Gastrocnemius medialis (tissue), 4 donors: ENCODE measurements at regions not wholly inside any gene's neighbourhood (a gene's known extent, or its start where the extent isn't known, plus 50 kb on each side); places are given as distances from the start of the nearest gene placed in this dataset.
"Not testable (repeated sequence)": the region's sequence is repeated elsewhere in the genome, so short reads cannot be mapped to it uniquely, and the experiment has no call there.

Source experiments
- POLR2A ChIP-seq, 2 donors: fragments of 450-650 bp; IDR thresholded peaks; one replicate each; pipeline ENCODE4 v1.6.1; 2017; ENCODE audit warnings: antibody characterized with exemption in 2 of 2, mild to moderate bottlenecking in 2 of 2, moderate library complexity in 2 of 2
- TF ChIP-seq, protein P1 (sequence below), 5 experiments: fragments of 450-650 bp in 3 of 5; fragments of 200-600 bp in 2 of 5; sonication (generic) in 2 of 5; IDR thresholded peaks in 4 of 5; conservative IDR thresholded peaks in 1 of 5; 1 replicate in 4 of 5; 2 replicates in 1 of 5; pipeline ENCODE4 v1.5.1; 2016 to 2019; ENCODE audit warnings: antibody characterized with exemption in 5 of 5, mild to moderate bottlenecking in 3 of 5, moderate library complexity in 3 of 5

DNA sequence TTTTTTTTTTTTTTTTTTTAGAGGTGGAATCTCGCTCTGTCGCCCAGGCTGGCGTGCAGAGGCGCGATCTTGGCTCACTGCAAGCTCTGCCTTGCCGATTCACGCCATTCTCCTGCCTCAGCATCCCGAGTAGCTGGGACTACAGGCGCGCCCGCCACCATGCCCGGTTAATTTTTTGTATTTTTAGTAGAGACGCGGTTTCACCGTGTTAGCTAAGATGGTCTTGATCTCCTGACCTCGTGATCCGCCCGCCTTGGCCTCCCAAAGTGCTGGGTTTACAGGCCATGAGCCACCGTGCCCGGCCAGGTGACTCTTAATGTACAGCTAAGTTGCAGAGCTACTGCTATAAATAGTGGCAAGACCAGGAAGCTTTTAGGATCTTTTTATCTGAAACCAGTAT, 434.9 kb upstream of the MEF2C start:
- TF ChIP-seq, protein P1, sequence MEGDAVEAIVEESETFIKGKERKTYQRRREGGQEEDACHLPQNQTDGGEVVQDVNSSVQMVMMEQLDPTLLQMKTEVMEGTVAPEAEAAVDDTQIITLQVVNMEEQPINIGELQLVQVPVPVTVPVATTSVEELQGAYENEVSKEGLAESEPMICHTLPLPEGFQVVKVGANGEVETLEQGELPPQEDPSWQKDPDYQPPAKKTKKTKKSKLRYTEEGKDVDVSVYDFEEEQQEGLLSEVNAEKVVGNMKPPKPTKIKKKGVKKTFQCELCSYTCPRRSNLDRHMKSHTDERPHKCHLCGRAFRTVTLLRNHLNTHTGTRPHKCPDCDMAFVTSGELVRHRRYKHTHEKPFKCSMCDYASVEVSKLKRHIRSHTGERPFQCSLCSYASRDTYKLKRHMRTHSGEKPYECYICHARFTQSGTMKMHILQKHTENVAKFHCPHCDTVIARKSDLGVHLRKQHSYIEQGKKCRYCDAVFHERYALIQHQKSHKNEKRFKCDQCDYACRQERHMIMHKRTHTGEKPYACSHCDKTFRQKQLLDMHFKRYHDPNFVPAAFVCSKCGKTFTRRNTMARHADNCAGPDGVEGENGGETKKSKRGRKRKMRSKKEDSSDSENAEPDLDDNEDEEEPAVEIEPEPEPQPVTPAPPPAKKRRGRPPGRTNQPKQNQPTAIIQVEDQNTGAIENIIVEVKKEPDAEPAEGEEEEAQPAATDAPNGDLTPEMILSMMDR (IDR thresholded peaks at IDR 0.05 in 4 of 5, conservative IDR thresholded peaks at IDR 0.05 in 1 of 5) = not testable (repeated sequence)
- TF ChIP-seq POLR2A (IDR thresholded peaks at IDR 0.05) = not testable (repeated sequence)
